Cardiac muscle cell (in vitro differentiated cells and primary cell): ENCODE measurements at regions not wholly inside any gene's neighbourhood (a gene's known extent, or its start where the extent isn't known, plus 50 kb on each side); places are given as distances from the start of the nearest gene placed in this dataset.

ENCODE experiments used
- DNase-seq, 2 donors: peaks; one replicate each; pipeline versions ENCODE4 v3.0.0 to v3.0.0-alpha.2; 2010 to 2017; ENCODE audit warnings: low read depth in 1 of 2, low spot score in 1 of 2
- H3K27ac ChIP-seq: fragments of 200-600 bp; sonication (generic); 2 replicates; pipeline ENCODE4 v1.5.1; 2016
- H3K27me3 ChIP-seq: fragments of 200-600 bp; sonication (generic); 2 replicates; pipeline ENCODE4 v1.6.0; 2016; ENCODE audit warnings: control low read depth
- H3K36me3 ChIP-seq: fragments of 200-600 bp; sonication (generic); 2 replicates; pipeline ENCODE4 v1.5.1; 2016; ENCODE audit warnings: control low read depth
- H3K4me1 ChIP-seq: fragments of 200-600 bp; sonication (generic); 2 replicates; pipeline ENCODE4 v1.8.1; 2017; ENCODE audit warnings: low read depth, mild to moderate bottlenecking, mixed run types
- H3K4me3 ChIP-seq: fragments of 200-600 bp; sonication (generic); 2 replicates; pipeline ENCODE4 v1.5.1; 2016; ENCODE audit warnings: mild to moderate bottlenecking
- H3K9me3 ChIP-seq: fragments of 200-600 bp; sonication (generic); 2 replicates; pipeline ENCODE4 v1.5.1; 2017; ENCODE audit warnings: low read depth, mild to moderate bottlenecking, control low read depth
- CTCF ChIP-seq: IDR thresholded peaks from 2 replicates; pipeline ENCODE4 v1.5.1; 2012; ENCODE audit warnings: low read depth, mild to moderate bottlenecking, low read length

GRCh38 chr5:12745537-12745936 is 841.3 kb upstream of the CTNND2 start:
- no peak for DNase-seq
- Histone ChIP-seq H3K27me3 (no peaks in the 10 kb centered on the region), H3K4me3 (no peak overlapping the region), H3K4me1 (no peaks in the 10 kb centered on the region), H3K27ac (no peak overlapping the region), H3K36me3 (no peaks in the 10 kb centered on the region), H3K9me3 (no peaks in the 10 kb centered on the region)
- TF ChIP-seq CTCF, result no peak

GRCh38 chr5:12743582-12743981 is 839.3 kb upstream of the CTNND2 start:
- Histone ChIP-seq H3K4me1 (no peaks in the 10 kb centered on the region), H3K9me3 (no peaks in the 10 kb centered on the region), H3K27ac (no peak overlapping the region), H3K36me3 (no peaks in the 10 kb centered on the region), H3K4me3 (no peak overlapping the region), H3K27me3 (no peaks in the 10 kb centered on the region)
- no peak for TF ChIP-seq CTCF
- DNase-seq, result no peak

GRCh38 chr5:12730354-12730753 is 826.1 kb upstream of the CTNND2 start:
- H3K36me3 ChIP-seq, result no peaks in the 10 kb centered on the region
- TF ChIP-seq CTCF, result no peak
- no peaks in the 10 kb centered on the region for H3K4me1 ChIP-seq
- H3K27ac ChIP-seq, result no peak overlapping the region
- no peaks in the 10 kb centered on the region for H3K9me3 ChIP-seq
- DNase-seq, result no peak
- H3K4me3 ChIP-seq, result no peak overlapping the region
- no peaks in the 10 kb centered on the region for H3K27me3 ChIP-seq

- no peak overlapping the region for H3K27ac ChIP-seq
- no peak overlapping the region for H3K4me3 ChIP-seq
- no peaks in the 10 kb centered on the region for H3K9me3 ChIP-seq
- no peak for DNase-seq
- no peak for TF ChIP-seq CTCF
- no peaks in the 10 kb centered on the region for H3K36me3 ChIP-seq
- no peaks in the 10 kb centered on the region for H3K27me3 ChIP-seq
- H3K4me1 ChIP-seq, result no peaks in the 10 kb centered on the region
These were observed 812.4 kb upstream of the CTNND2 start for GRCh38 chr5:12716664-12717063.

- Histone ChIP-seq H3K36me3 (no peaks in the 10 kb centered on the region), H3K4me3 (no peak overlapping the region), H3K27ac (no peak overlapping the region), H3K9me3 (no peaks in the 10 kb centered on the region), H3K4me1 (no peaks in the 10 kb centered on the region), H3K27me3 (no peaks in the 10 kb centered on the region)
- TF ChIP-seq CTCF, result no peak
- no peak for DNase-seq
These were observed 803.3 kb upstream of the CTNND2 start for GRCh38 chr5:12707560-12707959.

- no peaks in the 10 kb centered on the region for H3K4me1 ChIP-seq
- no peak for TF ChIP-seq CTCF
- no peak for DNase-seq
- H3K9me3 ChIP-seq, result no peaks in the 10 kb centered on the region
- H3K4me3 ChIP-seq, result no peak overlapping the region
- no peaks in the 10 kb centered on the region for H3K36me3 ChIP-seq
- no peaks in the 10 kb centered on the region for H3K27me3 ChIP-seq
- H3K27ac ChIP-seq, result no peak overlapping the region
These were observed 800.7 kb upstream of the CTNND2 start for GRCh38 chr5:12704955-12705354.
